DOHH2 (cell line): ENCODE measurements at regions not wholly inside any gene's neighbourhood (a gene's known extent, or its start where the extent isn't known, plus 50 kb on each side); places are given as distances from the start of the nearest gene placed in this dataset.

Experiments used
- EZH2phosphoT487 ChIP-seq: fragments of 200-600 bp; sonication (generic); IDR thresholded peaks from 2 replicates; pipeline ENCODE4 v1.6.1; 2017; ENCODE audit warnings: borderline replicate concordance, mild to moderate bottlenecking, antibody characterized with exemption, low read length, moderate library complexity, mixed read lengths
- TF ChIP-seq, protein P1 (sequence below): fragments of 200-600 bp; sonication (generic); IDR thresholded peaks from one replicate; pipeline ENCODE4 v1.5.1; 2014; ENCODE audit warnings: antibody characterized with exemption, mild to moderate bottlenecking, low read depth, low read length; ENCODE audit not compliant: poor library complexity, severe bottlenecking

DNA sequence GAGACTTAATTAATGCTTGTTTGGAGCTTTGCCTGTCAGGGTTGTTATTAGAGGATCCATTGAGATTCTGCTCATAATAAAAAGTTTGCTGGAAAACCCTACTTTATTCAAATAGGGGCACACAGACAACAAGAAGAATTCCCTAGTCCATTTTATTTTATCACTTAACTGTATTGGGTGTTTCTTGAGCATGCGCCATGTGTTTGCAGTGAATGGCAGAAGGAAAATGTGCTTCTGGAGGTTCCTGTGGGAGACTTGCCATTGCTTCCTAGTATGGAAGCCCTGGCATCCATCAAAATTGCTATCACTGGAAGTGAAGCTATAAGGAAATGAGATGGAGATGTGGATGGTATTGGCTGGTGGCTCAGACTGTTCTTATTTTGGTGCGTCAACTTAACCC, 106.6 kb upstream of the GALNT18 start:
- TF ChIP-seq, protein P1, sequence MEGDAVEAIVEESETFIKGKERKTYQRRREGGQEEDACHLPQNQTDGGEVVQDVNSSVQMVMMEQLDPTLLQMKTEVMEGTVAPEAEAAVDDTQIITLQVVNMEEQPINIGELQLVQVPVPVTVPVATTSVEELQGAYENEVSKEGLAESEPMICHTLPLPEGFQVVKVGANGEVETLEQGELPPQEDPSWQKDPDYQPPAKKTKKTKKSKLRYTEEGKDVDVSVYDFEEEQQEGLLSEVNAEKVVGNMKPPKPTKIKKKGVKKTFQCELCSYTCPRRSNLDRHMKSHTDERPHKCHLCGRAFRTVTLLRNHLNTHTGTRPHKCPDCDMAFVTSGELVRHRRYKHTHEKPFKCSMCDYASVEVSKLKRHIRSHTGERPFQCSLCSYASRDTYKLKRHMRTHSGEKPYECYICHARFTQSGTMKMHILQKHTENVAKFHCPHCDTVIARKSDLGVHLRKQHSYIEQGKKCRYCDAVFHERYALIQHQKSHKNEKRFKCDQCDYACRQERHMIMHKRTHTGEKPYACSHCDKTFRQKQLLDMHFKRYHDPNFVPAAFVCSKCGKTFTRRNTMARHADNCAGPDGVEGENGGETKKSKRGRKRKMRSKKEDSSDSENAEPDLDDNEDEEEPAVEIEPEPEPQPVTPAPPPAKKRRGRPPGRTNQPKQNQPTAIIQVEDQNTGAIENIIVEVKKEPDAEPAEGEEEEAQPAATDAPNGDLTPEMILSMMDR: no peak
- no peak for TF ChIP-seq EZH2phosphoT487
